ENCODE measurements at regions not wholly inside any gene's neighbourhood (a gene's known extent, or its start where the extent isn't known, plus 50 kb on each side); places are given as distances from the start of the nearest gene placed in this dataset.

DNA sequence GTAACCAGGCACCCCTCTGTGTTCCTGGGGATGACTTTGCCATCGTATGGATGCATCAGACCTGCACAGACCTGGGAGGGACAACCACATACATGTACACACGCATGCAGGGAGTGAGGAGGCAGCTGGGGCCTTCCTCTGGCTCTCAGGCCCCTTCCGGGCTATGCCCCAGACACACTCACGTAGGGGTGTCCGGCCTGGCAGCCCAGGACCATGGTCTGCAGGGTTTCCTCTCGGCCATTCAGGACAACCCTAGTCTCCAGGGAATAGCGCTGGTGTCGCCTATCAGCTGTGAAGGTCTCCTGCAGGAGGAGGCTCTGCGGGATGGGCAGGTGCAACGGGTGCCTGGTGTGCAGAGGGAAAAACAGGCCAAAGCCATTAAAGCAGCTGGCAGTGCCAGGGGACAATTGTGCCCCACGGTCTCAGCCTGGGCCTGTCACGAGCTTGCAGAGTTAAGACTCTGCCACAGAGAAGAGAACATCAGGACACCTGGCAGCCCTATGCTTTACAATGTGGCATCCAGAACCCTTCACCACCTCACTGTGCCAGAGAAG, 101.4 kb downstream of the RMI2 start:
- DNase-seq, result no peak
- no peak for TF ChIP-seq GATA1 (IDR thresholded peaks at IDR 0.05; ENCODE audit: low read depth, low read length)

DNA sequence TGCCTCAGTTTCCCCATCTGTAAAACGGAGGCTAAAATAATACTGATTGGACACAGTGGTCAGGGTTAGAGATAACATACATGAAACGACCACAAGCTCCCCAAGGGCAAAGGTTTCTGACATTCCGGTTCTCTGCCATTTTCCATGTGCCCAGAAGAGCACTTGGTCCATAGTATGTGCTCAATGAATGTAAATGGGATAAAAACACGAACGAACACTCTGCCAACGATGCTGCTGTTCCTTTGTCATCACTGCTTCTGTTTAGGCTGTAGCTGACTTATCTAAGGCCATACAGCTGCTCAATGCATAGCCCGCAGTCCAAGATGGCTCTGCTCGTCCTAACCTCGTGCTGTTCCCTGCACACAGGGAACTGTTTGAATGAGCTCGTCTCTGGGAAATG, 102.0 kb downstream of the RMI2 start:
- no peak for DNase-seq
- TF ChIP-seq GATA1 (IDR thresholded peaks at IDR 0.05; ENCODE audit: low read depth, low read length) (no peak), POLR2A (IDR thresholded peaks at IDR 0.05; ENCODE audit: low read length) (no peak)

DNA sequence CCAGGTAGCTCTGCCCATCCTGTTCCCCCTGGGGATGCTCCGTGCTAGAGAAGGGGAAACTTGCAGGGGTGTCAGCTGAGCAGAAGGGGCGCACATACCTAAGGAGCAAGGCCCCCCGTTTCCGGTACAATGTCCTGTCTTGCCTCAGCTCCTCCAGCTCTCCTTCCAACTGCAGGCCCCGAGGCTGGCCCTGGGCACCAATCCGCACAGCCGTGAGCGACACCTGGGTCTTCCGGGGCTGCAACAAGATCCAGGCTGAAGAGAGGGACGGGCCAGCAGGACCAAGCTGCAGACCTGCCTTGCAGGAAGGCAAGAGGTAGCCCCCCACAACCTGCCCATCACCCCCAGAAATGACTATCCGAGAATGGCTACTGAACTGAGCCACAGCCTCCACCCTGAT, 102.6 kb downstream of the RMI2 start:
- TF ChIP-seq GATA1 (IDR thresholded peaks at IDR 0.05; ENCODE audit: low read depth, low read length), result no peak
- TF ChIP-seq POLR2A (IDR thresholded peaks at IDR 0.05; ENCODE audit: low read length), result no peak
- no peak for DNase-seq

DNA sequence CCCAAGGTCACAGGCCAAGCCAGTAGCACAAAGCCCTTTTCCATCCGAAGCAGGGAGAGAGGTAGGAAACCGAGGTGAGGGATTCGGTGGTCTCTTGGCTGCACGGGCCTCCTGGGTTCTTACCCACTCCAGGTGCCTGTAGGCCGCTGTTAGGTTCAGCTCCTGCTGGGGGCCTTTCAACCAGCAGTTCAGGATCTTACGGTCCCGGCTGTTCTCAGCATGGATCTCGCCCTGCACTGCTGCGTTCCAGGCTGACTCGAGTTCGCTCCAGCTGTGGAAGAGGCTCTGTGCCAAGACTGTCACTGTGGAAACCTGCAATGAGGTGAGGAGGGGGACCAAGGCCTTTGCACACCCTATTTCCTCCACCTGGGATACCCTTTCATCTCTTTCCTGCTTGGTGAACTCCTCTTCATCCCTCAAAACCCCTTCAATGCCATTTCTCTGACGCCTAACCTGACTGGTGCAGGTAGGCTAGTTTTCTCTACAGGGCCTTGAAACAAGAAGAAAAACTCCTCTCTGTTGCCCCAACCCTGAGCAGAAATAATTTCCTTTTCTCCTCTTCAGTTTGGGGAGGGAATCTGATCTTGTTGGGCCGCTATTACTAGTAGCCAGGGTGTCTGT, 103.6 kb downstream of the RMI2 start:
- TF ChIP-seq POLR2A (IDR thresholded peaks at IDR 0.05; ENCODE audit: low read length), result no peak
- TF ChIP-seq GATA1 (IDR thresholded peaks at IDR 0.05; ENCODE audit: low read depth, low read length), result no peak
- no peak for DNase-seq

DNA sequence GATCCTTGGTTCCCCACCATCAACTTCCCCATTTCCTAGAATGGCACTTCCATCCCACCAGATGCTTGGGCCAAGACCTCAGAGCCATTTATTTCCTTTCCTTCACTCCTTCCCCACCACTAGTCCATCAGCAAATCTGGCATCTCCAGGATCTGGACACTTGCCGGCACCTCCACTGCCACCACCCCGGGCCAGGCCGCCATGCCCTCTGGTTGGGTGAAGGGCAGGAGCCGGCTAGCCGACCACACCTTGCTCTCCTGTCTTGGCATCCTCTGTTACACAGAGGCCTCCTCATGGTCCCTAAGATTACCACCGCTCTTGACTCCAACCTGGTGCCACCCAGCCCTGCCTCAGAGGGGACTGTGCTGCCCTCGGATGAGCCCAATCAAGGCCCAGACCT, 104.5 kb downstream of the RMI2 start:
- TF ChIP-seq POLR2A (IDR thresholded peaks at IDR 0.05; ENCODE audit: low read length) (no peak), GATA1 (IDR thresholded peaks at IDR 0.05; ENCODE audit: low read depth, low read length) (no peak)

DNA sequence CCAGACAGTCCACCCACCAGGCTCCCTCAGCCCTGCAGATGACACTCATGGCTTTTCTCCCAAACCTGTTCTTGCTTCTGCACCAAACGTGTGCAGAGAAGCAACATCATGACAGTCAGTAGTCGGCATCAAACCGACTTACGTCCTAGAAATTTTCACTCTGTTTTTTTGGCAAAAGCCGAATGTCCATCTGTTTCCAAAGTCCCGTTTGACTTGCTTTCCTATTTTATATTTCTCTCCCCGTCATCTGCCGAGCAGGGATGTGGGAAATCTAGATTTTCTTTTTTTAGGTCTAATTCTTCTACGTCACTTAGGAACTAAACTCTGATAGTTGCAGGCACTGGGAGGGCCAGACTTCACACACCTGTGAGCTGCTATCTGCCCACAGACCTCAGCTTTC, 104.9 kb downstream of the RMI2 start:
- no peak for TF ChIP-seq POLR2A (IDR thresholded peaks at IDR 0.05; ENCODE audit: low read length)
- no peak for TF ChIP-seq GATA1 (IDR thresholded peaks at IDR 0.05; ENCODE audit: low read depth, low read length)

More for the DNA sequence above, 104.5 kb downstream of the RMI2 start:
- no peak for DNase-seq

DNA sequence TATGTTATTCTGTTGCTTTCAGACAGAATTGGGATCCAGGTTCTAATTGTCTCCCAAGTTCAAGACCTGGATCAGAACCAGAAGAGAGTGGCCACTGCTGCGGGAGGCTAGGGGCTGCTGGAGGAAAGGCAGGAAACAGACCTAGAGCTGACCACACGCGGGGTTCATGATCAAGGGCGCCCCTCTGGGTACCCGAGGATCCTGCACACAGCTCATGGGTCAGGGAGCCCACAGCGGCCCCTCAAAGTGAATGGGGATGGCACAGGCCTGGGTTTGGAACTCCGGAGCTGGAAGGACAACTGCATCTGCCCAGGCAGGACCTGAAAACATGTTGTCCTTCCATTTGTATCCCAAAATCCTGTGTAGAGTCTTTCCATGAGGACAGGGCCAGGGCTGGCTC, 107.0 kb downstream of the RMI2 start:
- TF ChIP-seq GATA1 (IDR thresholded peaks at IDR 0.05; ENCODE audit: low read depth, low read length) (no peak), POLR2A (IDR thresholded peaks at IDR 0.05; ENCODE audit: low read length) (no peak)
- DNase-seq, result no peak

More for the DNA sequence above, 104.9 kb downstream of the RMI2 start:
- no peak for DNase-seq

DNA sequence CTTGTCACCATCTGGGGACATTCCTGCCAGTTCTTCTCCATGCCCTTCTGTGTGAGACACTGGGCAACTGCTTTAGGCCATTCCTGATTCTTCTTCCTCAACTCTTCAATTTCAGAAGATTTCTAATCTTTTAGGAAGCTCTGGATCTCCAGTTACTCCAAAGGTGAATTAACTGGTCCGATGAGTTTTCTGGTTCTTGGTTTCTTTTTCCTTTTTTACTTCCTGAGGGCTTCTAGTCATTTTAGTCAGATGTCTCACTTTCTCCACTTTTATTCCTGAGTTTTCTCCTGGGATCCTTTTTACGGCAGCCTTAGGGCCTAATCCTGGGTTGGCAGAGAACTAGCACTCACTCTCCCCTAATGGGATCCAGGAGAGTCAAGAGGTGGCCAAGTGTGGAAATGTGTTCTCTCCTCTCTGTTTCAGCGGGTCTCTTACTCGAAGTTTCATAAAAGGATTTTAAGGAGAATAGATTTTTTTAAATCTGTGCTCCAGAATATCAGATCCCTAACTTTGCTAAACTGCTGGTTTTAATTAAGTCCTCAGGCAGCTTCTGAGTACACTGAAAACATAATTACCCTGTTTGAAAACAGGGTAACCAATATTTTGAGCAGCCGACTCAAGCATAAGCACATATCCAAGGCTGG, 107.6 kb downstream of the RMI2 start:
- TF ChIP-seq GATA1 (IDR thresholded peaks at IDR 0.05; ENCODE audit: low read depth, low read length) (no peak), POLR2A (IDR thresholded peaks at IDR 0.05; ENCODE audit: low read length) (no peak)
- DNase-seq, result no peak

DNA sequence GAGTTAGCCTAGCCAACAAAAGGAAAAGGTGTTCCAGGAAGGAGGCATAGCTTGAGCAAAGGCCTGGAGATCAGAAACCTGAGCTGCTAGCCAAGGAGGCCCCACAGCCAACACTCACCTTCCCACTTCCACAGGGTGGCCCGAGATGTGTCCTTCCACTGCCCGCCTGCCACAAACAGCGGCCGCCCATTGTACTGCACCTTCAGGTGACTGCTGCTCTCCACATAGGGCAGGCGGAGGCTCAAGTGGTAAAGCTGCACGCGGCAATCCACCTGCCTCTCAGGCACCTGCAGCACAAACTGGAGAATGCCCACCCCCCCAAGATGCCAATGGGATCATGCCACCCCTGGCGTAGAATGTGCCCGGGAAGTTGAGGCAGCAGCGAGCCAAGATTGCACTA, 111.5 kb downstream of the RMI2 start:
- TF ChIP-seq POLR2A (IDR thresholded peaks at IDR 0.05; ENCODE audit: low read length) (no peak), GATA1 (IDR thresholded peaks at IDR 0.05; ENCODE audit: low read depth, low read length) (no peak)
- no peak for DNase-seq

DNA sequence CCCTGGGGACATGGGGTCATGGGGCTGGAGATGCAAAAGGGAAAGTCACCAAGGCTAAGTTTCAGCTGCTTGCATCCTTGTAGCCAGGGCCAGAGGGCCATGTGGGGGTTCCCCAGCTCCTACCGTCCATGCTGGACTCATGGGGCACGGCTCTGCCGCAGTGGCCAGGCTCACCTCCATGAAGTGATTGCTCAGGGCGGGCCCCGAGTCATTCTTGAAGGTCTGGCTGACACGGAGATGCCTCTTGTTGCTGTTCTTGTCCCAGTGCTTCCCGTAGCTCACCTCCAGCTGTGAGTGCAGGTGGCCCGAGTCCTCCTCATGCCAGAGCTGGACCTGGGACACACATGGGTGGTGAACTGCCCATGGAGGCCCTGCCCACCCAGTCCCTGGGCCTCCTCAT, 114.5 kb downstream of the RMI2 start:
- no peak for TF ChIP-seq GATA1 (IDR thresholded peaks at IDR 0.05; ENCODE audit: low read depth, low read length)
- no peak for DNase-seq

DNA sequence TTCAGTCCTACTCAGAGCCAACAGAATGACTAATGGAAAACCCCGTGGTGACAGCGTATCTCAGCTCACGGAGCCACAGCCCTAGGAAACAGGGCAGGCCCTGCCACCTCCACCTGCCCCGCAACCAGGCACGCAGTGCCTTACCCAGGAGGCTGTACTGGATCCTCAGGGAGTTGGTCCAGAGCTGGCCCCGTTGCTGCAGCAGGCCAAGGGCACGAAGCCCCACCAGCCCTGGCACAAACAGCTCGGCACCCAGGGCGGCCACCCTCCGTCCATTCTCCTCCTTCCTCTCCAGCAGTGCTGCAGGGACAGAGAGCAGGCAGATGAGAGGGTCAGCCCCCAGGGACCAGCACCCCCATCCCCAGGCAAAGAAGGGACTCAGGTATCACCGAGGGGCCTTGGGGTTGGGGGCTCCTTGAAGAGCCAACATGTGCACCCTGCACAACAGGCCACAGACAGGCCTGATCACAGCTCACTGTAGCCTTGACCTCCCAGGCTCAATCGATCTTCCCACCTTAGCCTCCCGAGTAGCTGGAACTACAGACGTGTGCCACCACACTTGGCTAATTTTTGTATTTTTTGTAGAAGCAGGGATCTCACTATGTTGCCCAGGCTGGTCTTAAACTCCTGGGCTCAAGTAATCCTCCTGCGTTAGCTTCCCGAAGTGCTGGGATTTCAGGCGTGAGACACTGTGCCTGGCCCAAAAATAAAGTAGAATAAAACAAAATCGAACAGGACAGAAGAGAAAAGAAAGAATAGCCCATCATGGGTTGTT, 115.7 kb downstream of the RMI2 start:
- TF ChIP-seq GATA1 (IDR thresholded peaks at IDR 0.05; ENCODE audit: low read depth, low read length) (no peak), POLR2A (IDR thresholded peaks at IDR 0.05; ENCODE audit: low read length) (no peak)
- no peak for DNase-seq

DNA sequence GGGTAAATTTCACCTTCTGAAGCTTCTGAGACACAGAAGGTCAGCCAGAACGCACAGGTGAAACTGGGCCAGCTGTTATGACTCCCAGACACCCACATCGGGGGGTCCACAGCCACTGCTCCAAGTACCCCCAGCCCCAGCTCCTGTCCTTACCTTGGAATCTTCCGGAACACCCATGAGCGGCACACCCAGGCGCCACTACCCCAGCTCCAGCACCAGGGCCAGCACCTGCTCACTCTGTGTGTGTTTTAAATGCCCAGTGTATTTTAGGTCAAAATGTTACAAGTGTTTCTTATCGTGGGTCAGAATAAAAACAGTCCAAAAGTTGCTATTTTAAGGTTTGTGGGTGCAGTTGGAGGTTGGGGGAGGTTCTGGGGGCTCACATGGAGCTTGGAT, 116.3 kb downstream of the RMI2 start:
- TF ChIP-seq POLR2A (IDR thresholded peaks at IDR 0.05; ENCODE audit: low read length) (no peak), GATA1 (IDR thresholded peaks at IDR 0.05; ENCODE audit: low read depth, low read length) (no peak)
- DNase-seq, result no peak

DNA sequence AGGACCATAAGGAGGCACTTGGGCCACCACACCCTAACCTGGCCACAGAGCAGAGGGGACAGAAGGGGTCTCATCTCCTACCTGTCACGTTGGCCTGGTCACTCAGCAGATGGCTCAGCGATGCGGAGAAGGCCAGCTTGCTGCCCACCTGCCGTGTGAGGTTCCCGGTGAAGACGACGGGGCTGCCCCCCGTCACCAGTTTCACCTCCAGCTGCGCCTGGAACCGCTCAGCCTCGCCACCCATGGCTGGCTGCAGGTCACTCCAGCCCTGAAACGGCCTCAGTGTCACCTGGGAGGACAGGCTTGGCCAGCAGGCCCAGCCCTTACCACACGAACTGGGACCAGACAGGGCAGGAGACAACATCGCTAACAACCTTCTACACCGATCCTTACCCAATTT, 116.8 kb downstream of the RMI2 start:
- TF ChIP-seq GATA1 (IDR thresholded peaks at IDR 0.05; ENCODE audit: low read depth, low read length) (no peak), POLR2A (IDR thresholded peaks at IDR 0.05; ENCODE audit: low read length) (no peak)
- DNase-seq, result no peak

DNA sequence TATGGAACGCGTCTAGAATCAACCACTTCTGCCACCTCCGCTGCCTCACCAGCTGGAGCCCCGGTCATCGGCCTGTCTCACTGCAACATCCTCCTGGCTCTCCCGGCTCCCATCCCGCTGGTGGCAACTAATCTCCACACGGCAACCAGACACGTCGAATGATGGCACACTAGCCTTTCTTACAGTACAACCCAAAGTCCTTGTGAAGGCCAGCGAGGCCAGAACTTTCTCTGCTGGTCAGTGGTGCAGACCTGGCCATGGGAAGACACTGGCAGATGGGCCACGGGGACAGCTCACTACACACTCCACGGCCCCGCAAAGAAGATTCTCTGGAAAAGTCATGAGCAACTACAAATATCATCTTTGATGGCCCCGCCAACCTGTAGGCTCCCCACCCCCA, 117.6 kb downstream of the RMI2 start:
- no peak for TF ChIP-seq GATA1 (IDR thresholded peaks at IDR 0.05; ENCODE audit: low read depth, low read length)
- TF ChIP-seq POLR2A (IDR thresholded peaks at IDR 0.05; ENCODE audit: low read length), result no peak

More for the DNA sequence above, 117.6 kb downstream of the RMI2 start:
- no peak for DNase-seq
